NCI-H82 (cell line): ENCODE measurements at regions not wholly inside any gene's neighbourhood (a gene's known extent, or its start where the extent isn't known, plus 50 kb on each side); places are given as distances from the start of the nearest gene placed in this dataset.

Source experiments
- DNase-seq: peaks from one replicate; lab custom pipeline; 2025; lab: John Stamatoyannopoulos, UW

- DNase-seq = no peak
Observed at GRCh38 chr12:11446372-11446771, 51.0 kb upstream of the PRB2 start.

GRCh38 chr12:11457996-11458645 lies 62.8 kb upstream of the PRB2 start:
- DNase-seq = no peak

- DNase-seq = no peak
Observed at GRCh38 chr12:11460343-11461023, 65.1 kb upstream of the PRB2 start.

GRCh38 chr12:11461433-11461832 lies 66.1 kb upstream of the PRB2 start:
- DNase-seq = no peak

GRCh38 chr12:11477110-11477509 lies 81.7 kb upstream of the PRB2 start:
- DNase-seq = no peak

- no peak for DNase-seq
Observed at GRCh38 chr12:11482955-11483354, 87.6 kb upstream of the PRB2 start.

GRCh38 chr12:11486623-11487444 lies 91.5 kb upstream of the PRB2 start:
- DNase-seq = peak; percentile 94

GRCh38 chr12:11496157-11496851 lies 100.9 kb upstream of the PRB2 start:
- no peak for DNase-seq

GRCh38 chr12:11497438-11497837 lies 102.1 kb upstream of the PRB2 start:
- no peak for DNase-seq

GRCh38 chr12:11497995-11498394 lies 102.6 kb upstream of the PRB2 start:
- DNase-seq = no peak

- peak; percentile 28 for DNase-seq
Observed at GRCh38 chr12:11498574-11498973, 103.2 kb upstream of the PRB2 start.

- DNase-seq = no peak
Observed at GRCh38 chr12:11499806-11500187, 104.4 kb upstream of the PRB2 start.

GRCh38 chr12:11500188-11500860 lies 105.0 kb upstream of the PRB2 start:
- DNase-seq = peak; percentile 48

GRCh38 chr12:11500861-11501230 lies 105.5 kb upstream of the PRB2 start:
- DNase-seq = no peak

- DNase-seq = no peak
Observed at GRCh38 chr12:11508699-11509098, 113.3 kb upstream of the PRB2 start.

- no peak for DNase-seq
Observed at GRCh38 chr12:11509326-11509725, 114.0 kb upstream of the PRB2 start.

GRCh38 chr12:11510671-11511070 lies 115.3 kb upstream of the PRB2 start:
- DNase-seq = no peak

- no peak for DNase-seq
Observed at GRCh38 chr12:11513288-11513687, 117.9 kb upstream of the PRB2 start.

- no peak for DNase-seq
Observed at GRCh38 chr12:11517080-11517479, 121.7 kb upstream of the PRB2 start.

GRCh38 chr12:11524446-11524845 lies 125.0 kb upstream of the ETV6 start:
- no peak for DNase-seq

- no peak for DNase-seq
Observed at GRCh38 chr12:11534064-11534463, 115.4 kb upstream of the ETV6 start.

GRCh38 chr12:11535127-11535526 lies 114.3 kb upstream of the ETV6 start:
- DNase-seq = no peak
